HG02763 (cell line): ENCODE measurements at regions not wholly inside any gene's neighbourhood (a gene's known extent, or its start where the extent isn't known, plus 50 kb on each side); places are given as distances from the start of the nearest gene placed in this dataset.

Experiments
- ATAC-seq: cut with Tn5 transposase; IDR thresholded peaks from one replicate; pipeline ENCODE4 v1.9.1; 2021; ENCODE audit warnings: mild to moderate bottlenecking, moderate library complexity; ENCODE audit not compliant: unreplicated experiment

DNA sequence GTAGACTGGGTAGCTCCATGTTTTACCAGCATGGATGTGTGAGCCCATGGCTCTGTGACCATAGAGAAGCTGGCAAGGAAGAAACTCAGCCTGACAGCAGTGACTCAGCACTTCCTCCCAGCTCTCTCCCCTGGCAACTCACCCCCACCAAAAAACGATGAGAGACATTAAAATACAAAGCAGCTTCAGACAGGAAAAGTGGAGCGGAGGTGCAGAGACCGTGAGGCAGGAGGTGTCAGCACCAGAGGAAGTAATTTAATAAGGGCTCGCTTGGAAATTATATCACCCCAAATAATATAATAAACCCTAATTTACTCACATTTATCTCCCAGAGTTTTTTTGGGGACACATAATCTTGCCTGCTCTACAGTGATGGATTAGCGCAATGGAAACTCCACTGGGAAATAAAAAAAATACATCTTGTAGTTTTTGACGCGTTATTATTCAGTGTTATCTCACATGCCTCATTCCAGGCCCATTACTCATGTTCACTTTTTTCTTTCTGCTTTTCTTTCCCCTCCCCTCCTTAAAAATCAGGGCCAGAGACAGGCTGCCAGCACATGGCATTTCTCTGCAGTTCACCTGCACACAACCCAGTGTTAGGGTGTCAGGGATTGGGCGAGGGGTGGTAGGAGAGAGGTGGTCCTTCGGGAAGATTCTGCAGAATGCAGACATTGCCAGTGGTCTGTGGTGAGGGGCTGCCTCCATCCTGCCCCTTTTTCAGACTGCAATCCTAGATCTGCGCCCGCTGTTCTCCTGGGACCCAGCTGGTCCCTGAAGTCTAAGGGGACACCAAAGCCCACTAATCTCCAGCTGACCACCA, 170.8 kb downstream of the BUD13 start:
- no peak for ATAC-seq

DNA sequence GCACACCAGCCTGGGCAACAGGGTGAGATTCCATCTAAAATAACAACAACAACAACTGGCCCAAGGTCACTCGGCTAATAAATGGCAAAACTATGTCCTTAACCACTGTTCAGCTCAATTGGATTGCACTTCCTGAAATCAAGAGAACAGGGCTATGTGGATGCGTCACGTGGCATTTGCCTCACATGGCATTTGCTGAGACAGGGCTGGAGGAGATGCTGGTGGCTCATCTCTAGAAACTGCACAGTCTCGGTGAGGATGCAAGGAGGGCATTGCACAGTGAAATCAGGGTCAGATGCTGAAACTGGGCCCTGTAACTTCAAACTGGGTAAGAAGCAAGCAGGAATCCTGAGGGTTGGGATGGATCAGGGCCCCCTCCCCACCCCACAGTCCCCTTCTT, 171.9 kb downstream of the BUD13 start:
- no peak for ATAC-seq

DNA sequence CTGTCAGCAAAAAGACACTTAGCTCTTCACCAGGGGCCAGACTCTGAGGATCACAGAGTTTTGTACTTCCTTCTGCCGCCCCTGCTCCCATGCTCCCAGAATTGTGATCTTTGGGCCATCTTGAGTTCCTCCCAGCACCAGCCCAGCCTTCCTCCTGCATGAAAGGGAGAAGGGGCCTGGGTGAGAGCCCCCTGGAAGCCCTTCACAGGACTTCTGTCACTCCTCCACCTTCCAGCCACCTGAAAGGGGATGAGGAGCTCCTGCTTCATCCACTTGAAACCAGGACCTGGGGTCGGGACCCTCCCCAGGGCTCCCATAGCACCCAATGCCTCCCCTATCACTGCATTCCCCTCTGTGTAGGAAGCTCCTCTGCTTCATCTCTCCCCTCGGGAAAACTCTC, 174.2 kb downstream of the BUD13 start:
- no peak for ATAC-seq

DNA sequence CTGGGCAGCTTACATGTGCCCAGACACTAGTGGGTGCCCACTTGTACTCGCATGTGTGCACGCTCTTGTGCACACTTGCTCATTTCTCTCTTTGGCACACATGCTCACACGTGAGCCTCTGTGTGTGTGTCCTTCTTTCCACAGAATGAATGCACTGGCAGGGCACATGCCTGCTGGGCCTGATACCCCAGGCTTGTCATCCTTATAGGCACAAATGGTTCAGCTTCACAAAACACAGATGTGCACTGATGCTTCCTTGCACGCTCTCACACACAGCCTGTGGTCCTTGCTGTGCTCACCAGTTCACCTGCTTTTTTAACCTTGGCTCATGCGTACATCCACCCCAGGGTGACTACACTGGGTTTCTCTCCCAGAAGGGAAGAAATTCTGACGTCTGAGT, 174.8 kb downstream of the BUD13 start:
- no peak for ATAC-seq

DNA sequence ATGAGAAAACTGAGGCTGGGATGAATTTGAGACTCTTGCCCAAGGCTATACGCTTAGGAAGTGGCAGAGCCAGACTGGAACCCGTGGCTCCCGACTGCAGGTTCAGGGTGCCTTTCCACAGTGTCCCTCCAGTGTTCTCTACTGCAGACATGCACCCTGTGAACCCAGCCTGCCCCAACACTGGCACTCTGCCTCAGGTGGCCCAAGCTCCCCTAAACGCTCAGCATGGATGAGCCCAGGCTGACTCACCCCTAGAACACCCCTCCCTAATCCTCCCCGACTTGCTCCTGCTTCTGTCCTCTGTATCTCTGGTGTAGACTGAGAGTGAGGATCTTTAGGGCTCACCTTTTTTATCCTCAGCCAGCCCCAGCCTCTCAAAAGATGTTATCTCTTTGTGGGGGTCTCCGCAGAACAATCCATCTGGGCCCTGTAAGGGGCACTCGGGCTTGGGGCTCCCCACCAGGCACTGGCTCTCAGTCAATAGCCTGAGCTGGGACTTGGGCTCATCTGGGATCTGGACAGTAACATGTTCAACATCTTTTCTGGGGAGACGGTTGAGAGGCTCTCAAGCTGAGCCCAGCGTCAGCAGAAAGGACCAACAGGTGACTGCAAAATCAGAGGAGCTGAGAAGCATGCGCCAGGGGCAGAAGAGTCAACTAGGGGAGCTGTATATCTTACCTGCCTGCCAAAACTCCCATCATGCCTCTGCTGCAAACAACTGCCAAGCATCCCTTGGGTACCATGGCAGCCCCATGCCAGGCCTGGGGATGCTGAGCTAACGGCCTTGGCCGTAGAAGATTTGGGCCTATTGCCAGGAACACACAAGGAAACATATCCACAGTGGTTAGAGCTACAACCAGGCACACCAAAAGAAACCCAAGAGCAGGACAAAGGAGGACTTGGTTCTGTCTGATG, 176.2 kb downstream of the BUD13 start:
- ATAC-seq, result no peak

DNA sequence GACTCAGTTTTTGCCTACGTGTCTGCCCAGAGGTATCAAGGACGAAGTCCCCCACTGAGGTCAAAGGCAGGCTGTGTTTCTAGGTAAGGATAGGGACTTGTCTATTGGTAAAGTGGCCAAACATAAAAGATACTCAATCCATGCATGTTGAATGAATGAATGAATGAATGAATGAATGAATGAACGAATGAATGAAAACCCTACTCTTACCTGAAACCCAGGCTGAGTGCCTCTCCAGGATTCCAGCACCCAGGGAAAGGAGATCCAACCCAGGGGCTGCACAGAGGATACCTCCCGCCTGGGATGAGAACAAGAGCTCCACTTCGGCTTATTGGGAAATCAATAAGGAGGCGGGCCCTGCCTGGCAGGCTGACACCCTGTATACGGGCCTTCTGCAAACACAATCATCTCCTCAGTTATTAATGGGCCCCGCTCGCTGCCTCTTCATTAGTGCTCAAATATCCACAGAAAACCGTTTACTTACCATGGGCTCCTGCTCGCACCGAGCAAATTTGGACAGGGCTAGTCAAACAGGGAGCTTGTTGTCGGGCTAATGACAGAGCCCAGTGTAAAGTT, 177.4 kb downstream of the BUD13 start:
- ATAC-seq, result no peak

DNA sequence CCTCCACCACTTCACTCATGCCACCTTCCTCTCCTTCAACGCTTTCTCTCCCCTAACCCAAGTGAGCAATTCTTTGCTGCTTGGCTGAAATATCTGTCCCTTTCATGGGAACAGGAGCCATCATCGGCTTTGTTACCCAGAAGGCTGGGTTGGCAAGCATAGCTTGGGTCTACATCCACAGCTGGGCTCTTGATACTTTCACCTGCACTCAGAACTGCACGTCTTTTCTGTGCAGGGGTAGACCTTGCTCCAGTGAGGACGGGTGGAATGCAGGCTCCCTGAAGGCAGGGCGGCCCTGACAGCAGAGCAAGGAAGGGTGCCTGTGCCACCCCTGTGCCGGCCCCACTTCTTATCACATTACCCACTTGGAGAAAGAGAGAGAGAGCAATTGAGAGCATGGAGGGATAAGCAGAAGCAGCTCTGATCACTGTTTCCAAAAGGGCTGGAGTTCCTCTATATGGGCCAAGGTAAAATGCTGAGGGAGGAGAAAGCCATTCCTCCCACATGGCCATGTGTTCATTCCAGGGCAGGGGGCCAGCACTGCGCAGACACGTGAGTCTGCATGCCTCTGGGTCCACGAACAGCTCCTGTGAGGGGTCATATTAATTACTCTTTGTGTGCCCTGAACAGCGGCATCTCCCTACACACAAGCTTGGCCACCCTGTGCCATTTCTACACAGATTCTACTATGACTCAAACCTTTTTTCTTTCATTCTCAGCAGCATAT, 181.8 kb downstream of the BUD13 start:
- ATAC-seq, result no peak

DNA sequence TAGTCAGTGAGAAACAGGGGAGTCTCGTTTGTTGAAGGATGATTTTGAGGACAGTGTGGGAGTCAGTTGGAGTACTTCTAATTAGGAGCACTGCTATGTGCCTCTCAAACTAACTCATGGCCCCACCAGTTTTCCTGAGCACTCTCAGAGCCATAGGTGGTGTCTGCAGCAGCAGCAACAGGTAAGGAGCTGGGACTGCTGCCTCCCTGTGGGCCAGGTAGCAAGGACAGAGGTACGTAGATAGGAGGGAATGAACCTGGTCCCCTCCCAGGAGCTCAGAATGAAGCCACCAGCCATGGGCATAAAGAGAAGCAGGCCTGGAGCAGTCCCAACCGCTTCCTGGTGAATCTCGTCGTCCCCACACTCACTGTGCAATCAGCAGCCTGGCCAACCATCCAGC, 183.4 kb downstream of the BUD13 start:
- ATAC-seq, result no peak

DNA sequence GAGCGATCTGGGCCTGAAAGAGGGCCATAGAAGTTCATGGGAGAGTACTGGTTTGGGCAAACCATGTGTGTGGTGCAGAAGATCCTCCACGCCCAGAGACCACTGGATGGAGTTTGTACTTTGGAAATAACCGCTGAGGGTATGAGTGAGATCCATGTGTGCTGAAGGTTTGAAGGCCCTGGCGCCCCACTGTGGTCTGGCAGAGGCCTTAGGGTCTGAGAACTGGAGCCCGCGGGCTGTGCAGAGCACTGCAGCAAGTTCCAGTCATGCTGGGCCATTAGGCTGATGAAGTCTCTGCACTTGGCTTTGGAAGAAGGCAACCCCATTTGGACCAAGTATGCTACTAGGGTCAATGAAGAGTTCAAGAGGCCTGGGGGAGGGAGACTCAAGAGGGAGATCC, 186.4 kb downstream of the BUD13 start:
- no peak for ATAC-seq

DNA sequence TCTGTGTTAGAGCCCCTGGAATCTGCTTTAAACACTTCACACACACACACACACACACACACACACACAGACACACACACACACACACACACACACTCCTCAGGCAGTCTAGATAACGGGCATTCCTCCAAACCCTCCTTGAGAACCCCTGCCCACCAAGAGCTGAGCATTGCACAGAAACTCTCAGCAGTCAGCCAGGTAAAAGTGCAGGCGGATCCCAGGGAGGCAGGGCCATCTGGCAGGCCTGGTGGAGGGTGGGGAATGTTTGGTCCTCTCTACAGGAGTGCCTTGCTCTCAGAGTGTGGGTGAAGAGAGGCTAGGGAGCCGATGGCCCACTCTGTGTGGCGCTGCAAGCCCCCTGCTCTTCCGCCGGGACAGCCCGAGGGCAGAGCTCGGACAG, 190.2 kb downstream of the BUD13 start:
- no peak for ATAC-seq

DNA sequence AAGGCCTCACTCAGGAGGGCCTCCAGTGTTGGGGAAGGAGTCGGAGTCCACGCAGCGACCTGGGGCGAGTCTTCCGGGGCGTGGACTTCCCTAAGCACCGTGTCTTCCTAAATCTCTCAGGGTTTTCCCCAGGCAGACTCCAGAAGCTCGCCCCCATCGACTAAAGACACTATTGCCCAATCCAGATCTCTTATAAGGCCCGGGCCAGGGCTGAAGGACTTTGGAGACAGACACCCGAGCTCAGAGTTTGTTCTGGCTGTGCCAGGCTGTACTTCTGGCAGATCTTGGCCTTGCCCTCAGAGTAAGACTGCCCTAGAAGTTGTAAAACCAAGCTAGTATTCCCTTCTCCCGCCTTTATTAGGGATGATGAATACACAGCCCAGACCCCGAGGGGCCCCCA, 191.4 kb downstream of the BUD13 start:
- ATAC-seq, result no peak

DNA sequence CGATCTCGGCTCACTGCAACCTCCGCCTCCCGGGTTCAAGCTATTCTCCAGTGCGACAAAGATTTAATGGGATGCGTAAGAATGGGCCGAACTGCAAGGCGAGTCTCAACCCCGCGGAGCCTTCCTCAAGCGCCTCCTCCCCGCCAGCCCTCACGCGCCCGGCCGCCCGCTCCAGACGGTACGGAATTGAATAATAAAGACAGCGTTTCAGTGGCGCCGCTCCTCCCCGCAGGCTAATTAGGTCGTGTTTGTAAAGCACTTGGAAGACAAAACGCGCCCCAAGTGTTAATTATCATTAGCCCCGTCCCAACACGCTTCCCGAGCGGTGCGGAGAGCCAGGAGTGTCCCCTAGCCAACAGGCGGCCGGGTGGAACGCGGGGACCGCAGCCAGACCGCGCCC, 192.0 kb downstream of the BUD13 start:
- no peak for ATAC-seq

DNA sequence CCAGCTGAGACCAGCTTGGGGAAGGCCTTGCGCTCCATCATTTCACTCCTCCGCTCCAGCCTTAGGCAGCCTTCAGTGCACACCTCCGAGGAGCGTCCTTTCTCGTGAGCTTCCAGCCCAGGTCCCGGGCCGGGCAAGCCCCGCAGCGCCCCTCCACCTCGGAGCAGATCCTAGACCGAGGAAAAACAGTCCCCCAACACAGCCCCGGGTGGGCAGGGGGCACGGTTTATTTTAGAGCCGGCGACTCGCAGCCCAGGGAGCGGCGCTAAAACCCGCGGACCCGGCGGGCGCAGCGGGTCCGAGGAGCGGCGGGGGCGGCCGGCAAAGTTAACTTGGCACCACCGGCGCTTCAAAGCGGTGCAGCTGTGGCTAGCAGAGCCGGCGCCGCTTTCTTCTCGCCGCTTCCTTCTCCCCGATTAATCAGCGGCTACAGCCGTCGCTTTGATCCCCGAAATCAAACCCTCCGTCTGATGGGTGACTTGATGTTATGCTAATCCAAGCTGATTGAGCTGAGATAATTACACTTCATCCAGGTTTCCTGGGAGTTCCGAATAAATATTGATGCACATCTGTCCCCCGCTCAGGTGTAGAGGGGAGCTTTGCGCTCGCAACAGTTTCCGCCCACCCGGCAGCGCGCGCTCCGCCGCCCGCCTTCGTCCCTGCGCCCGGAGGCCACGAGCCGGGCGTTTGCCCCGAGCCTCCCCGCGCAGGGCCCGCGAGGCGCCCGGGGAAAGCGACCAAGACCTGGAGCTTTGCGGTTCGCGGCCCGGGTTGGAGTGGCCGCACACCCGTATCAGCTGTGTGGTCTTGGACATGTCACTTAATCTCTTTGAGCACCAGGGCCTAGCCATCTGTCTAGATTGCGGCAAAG, 192.7 kb downstream of the BUD13 start:
- no peak for ATAC-seq

DNA sequence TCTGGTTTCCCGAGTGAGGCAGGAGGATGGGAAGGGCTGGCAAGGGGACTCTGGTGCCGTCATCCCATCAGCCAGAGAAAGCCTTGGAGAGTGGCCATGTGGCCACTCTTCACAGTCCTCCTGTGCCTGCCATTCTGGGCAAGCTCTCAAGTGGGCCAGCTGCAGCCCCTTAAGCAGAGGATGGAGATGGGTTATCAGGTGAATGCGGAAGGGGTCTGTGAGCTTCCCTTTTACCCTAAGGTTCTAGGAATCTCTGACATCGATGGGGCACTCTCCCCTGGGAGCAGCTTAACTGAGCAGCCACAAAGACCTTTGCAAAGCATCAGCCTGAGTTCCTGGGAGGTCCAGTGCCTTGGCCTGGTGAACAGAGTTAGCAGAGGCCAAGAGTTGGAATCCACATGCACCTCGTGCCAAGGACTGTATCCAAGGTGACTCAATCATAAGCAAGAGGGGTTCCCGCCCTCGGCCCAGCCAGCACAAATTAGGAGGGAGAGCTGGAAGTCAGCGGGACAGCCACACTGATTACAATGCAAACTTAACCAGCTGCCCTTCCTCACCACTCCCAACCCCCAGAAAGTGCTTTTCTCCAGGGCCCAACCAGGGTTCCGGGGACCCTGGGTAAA, 193.6 kb downstream of the BUD13 start:
- no peak for ATAC-seq

DNA sequence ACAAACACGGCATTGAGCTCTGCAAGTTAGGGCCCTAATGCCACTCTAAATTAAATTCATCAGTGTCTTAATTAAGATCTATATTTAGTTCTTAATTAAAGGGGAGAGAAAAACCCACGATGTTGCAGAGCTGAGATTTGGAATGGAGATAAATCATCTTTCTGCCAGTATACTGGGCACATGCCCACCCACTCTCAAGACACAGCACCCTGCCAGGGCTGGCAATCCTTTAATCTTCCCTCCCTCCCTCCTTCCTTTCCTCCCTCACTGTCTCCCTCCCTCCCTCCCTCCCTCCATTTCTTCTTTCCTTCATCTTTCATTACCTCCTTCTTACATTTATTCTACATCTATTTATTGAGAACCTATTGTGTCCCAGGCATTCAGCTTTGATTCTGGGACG, 194.8 kb downstream of the BUD13 start:
- ATAC-seq, result no peak

DNA sequence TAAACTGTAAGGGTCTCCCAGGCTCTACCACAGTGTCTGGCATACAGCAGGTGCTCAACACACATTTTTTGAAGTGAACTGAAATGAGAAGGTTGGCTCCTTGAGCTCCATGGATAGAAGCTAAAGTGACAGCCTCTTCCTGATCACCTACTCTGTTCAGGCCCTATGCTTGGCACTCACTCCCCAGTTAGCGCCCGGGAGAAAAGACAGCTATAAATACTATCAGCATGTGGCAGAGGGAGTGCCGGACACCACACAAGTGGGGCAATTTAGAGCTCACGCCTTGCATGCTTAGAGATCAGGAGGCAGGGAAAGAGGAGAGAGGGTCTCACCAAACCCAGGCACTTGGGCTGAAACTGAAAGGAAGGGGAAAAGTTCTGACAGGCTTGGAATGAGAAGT, 195.5 kb downstream of the BUD13 start:
- ATAC-seq, result no peak

DNA sequence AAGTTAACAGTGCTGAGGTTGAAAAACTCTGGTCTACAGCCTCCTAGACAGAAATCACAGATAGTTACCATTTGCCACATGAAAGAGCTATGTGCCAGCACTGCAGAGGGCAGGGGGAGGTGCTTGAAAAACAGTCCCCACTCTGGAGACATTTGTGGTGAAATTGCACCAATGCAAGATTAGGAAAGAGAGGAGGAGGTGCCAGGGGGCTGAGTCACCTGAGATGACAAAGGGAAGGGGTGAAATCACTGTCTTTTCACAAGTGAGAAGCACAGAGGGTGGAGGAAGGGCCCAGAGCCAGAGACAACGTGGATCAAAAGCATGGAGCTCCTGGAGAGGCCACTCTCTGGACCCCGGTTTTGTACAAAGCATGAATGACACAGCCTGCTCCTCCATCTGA, 196.3 kb downstream of the BUD13 start:
- ATAC-seq, result no peak

DNA sequence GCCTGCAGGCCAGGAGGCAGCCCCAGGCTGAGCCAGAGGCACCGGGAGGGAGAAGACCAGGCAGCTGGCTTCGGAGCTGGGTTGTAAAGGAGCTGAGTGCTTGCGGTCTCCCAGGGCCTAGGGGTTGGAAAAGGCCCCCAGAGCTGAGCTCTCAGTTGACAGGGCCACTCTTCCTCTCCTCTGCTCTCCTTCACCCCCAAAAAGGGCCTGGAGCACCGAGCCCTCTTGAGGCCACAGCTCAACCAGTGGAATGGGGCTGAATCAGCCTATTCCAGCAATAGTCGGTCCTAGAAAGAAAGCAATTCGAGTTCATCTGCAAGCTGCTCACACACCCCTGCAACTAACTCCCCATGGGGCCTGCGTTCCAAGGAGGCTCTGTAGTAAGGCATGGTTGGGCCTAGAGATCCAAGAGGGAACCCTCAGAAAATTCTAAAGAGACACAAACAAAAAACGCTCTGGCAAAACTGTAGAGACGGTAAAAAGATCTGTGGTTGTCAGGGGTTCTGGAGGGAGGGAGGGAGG, 205.0 kb downstream of the BUD13 start:
- no peak for ATAC-seq

DNA sequence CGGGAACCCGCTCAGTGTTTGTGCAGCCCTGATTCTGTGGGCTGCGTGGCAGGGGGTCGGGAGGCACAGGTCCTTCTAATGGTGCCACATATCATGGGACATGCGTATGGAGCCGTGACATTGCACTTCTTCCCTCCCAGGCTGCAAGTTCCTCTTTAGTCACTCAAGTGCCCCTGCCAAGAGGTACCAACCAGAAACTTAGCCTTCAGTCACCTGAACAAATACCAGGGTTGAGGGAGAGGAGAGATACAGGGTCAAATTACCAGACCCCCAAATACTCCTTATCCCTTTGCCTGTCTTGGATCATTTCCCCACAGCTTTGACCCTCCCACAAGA, 209.1 kb downstream of the BUD13 start:
- no peak for ATAC-seq
